Tibial artery (tissue), 4 donors: ENCODE measurements at regions not wholly inside any gene's neighbourhood (a gene's known extent, or its start where the extent isn't known, plus 50 kb on each side); places are given as distances from the start of the nearest gene placed in this dataset.

Experiments
- DNase-seq, 2 donors: peaks; one replicate each; pipeline ENCODE4 v3.0.0-alpha.2; 2019
- H3K27ac ChIP-seq, 2 donors: fragments of 200-600 bp; sonication (generic) in 1 of 2; 1 replicate in 1 of 2; 2 replicates in 1 of 2; pipeline ENCODE4 v1.5.1; 2018 to 2019; ENCODE audit warnings: mild to moderate bottlenecking in 1 of 2
- H3K27me3 ChIP-seq, 2 donors: fragments of 200-600 bp; sonication (generic) in 1 of 2; one replicate each; pipeline versions ENCODE4 v1.5.1 to v1.6.0; 2016 to 2019
- H3K36me3 ChIP-seq, 3 donors: fragments of 200-600 bp; sonication (generic) in 2 of 3; one replicate each; pipeline ENCODE4 v1.5.1; 2016 to 2019; ENCODE audit warnings: mild to moderate bottlenecking in 2 of 3
- H3K4me1 ChIP-seq, 4 donors: fragments of 200-600 bp; sonication (generic) in 2 of 4; 1 replicate in 3 of 4; 2 replicates in 1 of 4; pipeline ENCODE4 v1.5.1; 2016 to 2019
- H3K4me3 ChIP-seq, 2 donors: fragments of 200-600 bp; sonication (generic) in 1 of 2; 1 replicate in 1 of 2; 2 replicates in 1 of 2; pipeline ENCODE4 v1.5.1; 2018 to 2019; ENCODE audit warnings: mild to moderate bottlenecking in 2 of 2
- H3K9me3 ChIP-seq, 3 donors: fragments of 200-600 bp; sonication (generic) in 1 of 3; one replicate each; pipeline ENCODE4 v1.5.1; 2016 to 2019
- intact Hi-C: fragments of 100-400 bp; cut with DNase I; formaldehyde crosslinking; loops from one replicate; pipeline ENCODE4 v1.15.0; 2023; ENCODE audit warnings: low total_unique reads
- TF ChIP-seq, protein P1 (sequence below), 2 experiments: fragments of 200-600 bp in 1 of 2; fragments of 450-650 bp in 1 of 2; IDR thresholded peaks; one replicate each; pipeline ENCODE4 v1.5.1; 2017 to 2019; ENCODE audit warnings: antibody characterized with exemption in 2 of 2, mild to moderate bottlenecking in 1 of 2, moderate library complexity in 1 of 2

DNA sequence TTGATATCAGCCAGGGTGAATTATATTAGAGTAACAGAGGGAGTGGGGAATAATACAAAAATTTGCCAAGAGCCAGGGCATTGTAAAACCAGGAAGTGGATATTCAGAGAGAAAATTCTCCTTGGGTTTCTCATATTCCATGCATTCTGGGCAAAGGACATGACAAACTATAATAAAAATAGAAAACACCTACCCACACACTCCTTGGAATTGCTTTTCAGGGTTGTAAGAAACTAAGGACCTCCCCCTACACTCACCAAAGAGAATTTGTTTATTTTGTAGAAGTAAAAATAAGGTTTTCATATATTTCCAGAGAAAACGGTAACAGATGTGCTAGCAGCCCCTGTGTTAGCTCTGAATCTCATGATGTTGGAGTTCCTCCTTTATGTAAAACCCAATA is 649.6 kb downstream of the SLITRK1 start:
- no peak for DNase-seq
- intact Hi-C loops: no loop called here
- H3K4me1 ChIP-seq: peaks cover 0 to 26% (median 0%) of the 10 kb centered on the region in 4 donors
- H3K27ac ChIP-seq: no peak overlapping the region
- no peaks in the 10 kb centered on the region for H3K36me3 ChIP-seq
- no peaks in the 10 kb centered on the region for H3K27me3 ChIP-seq
- no peak overlapping the region for H3K4me3 ChIP-seq
- TF ChIP-seq, protein P1, sequence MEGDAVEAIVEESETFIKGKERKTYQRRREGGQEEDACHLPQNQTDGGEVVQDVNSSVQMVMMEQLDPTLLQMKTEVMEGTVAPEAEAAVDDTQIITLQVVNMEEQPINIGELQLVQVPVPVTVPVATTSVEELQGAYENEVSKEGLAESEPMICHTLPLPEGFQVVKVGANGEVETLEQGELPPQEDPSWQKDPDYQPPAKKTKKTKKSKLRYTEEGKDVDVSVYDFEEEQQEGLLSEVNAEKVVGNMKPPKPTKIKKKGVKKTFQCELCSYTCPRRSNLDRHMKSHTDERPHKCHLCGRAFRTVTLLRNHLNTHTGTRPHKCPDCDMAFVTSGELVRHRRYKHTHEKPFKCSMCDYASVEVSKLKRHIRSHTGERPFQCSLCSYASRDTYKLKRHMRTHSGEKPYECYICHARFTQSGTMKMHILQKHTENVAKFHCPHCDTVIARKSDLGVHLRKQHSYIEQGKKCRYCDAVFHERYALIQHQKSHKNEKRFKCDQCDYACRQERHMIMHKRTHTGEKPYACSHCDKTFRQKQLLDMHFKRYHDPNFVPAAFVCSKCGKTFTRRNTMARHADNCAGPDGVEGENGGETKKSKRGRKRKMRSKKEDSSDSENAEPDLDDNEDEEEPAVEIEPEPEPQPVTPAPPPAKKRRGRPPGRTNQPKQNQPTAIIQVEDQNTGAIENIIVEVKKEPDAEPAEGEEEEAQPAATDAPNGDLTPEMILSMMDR (IDR thresholded peaks at IDR 0.05): no peak
- H3K9me3 ChIP-seq: no peaks in the 10 kb centered on the region

DNA sequence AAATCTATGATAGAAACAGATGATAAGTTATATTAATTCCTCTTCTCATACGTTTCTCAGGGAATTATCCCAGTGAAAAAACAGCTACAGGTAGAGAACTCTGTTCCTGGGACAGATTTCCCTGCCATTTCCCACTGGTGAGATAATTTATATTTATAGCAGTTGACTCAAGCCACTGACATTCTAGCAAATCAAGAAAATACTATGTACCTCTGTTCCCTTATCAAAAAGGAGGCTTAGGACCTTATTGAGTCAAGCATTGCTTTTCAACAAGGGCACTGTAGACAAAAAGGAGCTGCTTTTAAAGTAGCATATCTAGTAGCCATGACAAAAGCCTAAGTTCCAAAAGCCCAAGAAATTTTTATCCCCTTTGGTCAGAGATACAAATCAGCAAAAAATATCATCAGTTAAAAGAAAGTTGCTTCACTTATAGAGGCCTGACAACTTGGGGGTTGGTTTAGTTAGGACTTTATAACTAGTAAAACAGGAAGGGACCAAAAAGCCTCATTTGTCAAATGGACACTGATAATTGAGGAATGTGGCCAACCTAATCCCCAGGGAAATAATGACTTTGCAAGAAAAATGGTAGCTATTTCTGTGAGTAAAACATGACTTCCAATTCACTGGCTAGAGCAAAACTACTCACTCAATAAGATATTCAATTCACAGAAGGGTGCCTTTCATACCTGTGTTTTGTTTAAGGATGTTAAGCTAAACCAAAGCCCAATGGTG is 652.5 kb downstream of the SLITRK1 start:
- peaks cover 0 to 26% (median 0%) of the 10 kb centered on the region in 4 donors for H3K4me1 ChIP-seq
- DNase-seq: no peak
- H3K9me3 ChIP-seq: no peaks in the 10 kb centered on the region
- no peaks in the 10 kb centered on the region for H3K27me3 ChIP-seq
- H3K27ac ChIP-seq: peak overlapping the region in 1 of 2 donors; percentile 29
- intact Hi-C loops: no loop called here
- TF ChIP-seq, protein P1 (IDR thresholded peaks at IDR 0.05): no peak
- no peaks in the 10 kb centered on the region for H3K36me3 ChIP-seq
- H3K4me3 ChIP-seq: no peak overlapping the region

DNA sequence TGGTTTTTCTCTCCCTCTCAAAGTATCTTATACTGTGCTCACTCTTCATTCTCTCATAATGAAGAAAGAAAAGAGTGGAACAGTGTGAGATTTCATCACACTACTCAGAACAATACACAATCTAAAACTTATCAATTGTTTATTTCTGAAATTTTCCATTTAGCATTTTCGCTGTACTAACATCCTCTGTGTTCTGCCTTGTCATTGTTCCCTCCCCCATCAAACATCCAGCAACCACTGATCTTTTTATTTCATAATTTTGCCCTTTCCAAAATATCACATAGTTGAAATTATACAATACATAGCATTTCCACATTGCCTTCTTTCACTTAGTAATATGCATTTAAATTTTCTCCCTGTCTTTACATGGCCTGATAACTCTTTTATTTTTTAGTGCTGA is 658.7 kb downstream of the SLITRK1 start:
- no peak overlapping the region for H3K4me3 ChIP-seq
- H3K27ac ChIP-seq: no peak overlapping the region
- intact Hi-C loops: no loop called here

DNA sequence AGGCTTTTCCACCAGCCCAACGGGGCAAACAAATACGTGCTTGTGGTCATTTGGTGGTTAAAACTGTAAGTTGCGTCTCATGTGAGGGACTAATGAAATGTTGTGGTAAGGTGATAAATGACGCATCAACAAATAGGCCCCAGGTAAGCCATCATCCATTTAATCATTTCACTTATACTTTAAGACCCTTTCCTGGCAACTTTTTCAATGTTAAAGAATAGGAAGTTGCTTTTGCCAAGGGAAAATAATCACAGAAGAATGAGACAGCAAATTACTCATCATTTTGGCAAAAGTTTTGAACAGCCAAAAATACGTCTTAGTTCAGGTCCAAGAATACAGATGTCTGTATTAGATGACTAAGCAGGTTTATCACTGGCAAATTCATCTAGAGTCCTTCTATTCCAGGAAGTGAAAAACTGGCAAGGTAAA is 660.4 kb downstream of the SLITRK1 start:
- intact Hi-C loops: no loop called here
- TF ChIP-seq, protein P1 (IDR thresholded peaks at IDR 0.05): no peak
- H3K27me3 ChIP-seq: no peaks in the 10 kb centered on the region
- no peaks in the 10 kb centered on the region for H3K36me3 ChIP-seq
- no peaks in the 10 kb centered on the region for H3K9me3 ChIP-seq
- no peak overlapping the region for H3K27ac ChIP-seq
- H3K4me3 ChIP-seq: no peak overlapping the region
- no peak for DNase-seq
- H3K4me1 ChIP-seq: peaks cover 0 to 8% (median 0%) of the 10 kb centered on the region in 4 donors

More for the DNA sequence above, 658.7 kb downstream of the SLITRK1 start:
- Histone ChIP-seq H3K4me1 (peaks cover 0 to 7% (median 0%) of the 10 kb centered on the region in 4 donors), H3K27me3 (no peaks in the 10 kb centered on the region), H3K9me3 (no peaks in the 10 kb centered on the region), H3K36me3 (no peaks in the 10 kb centered on the region)
- TF ChIP-seq, protein P1 (IDR thresholded peaks at IDR 0.05): no peak
- no peak for DNase-seq

DNA sequence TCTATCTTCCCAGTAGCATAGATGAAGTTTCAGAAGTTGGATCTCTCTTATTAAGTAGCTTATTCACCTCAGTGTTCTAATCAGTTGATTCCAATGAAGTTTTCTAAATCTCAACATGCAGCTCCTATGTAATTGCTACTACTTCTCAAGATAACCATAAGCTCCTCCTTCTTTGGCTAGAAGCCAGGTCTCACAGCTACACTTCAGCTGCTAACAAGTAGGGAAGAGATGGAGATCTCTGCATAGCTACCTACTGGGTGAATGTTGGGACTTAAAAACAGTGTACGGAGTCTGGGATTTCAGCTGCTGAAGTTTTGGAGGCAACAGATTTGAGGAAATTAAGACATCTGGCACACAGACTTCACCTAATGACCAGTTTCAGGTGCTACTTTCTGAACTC is 661.0 kb downstream of the SLITRK1 start:
- H3K27ac ChIP-seq: no peak overlapping the region
- DNase-seq: no peak
- intact Hi-C loops: no loop called here
- H3K27me3 ChIP-seq: no peaks in the 10 kb centered on the region
- no peaks in the 10 kb centered on the region for H3K9me3 ChIP-seq
- H3K36me3 ChIP-seq: no peaks in the 10 kb centered on the region
- H3K4me3 ChIP-seq: no peak overlapping the region
- peaks cover 0 to 14% (median 3%) of the 10 kb centered on the region in 4 donors for H3K4me1 ChIP-seq
- TF ChIP-seq, protein P1 (IDR thresholded peaks at IDR 0.05): no peak
